Mucosa of stomach (tissue), 1 donor: ENCODE measurements at regions not wholly inside any gene's neighbourhood (a gene's known extent, or its start where the extent isn't known, plus 50 kb on each side); places are given as distances from the start of the nearest gene placed in this dataset.

Experiments used
- H3K27me3 ChIP-seq: one replicate; pipeline ENCODE4 v1.7.0; 2013; ENCODE audit warnings: mild to moderate bottlenecking, low read length; ENCODE audit not compliant: control insufficient read depth, insufficient read depth
- H3K36me3 ChIP-seq: one replicate; pipeline ENCODE4 v1.7.0; 2013; ENCODE audit warnings: low read length; ENCODE audit not compliant: control insufficient read depth, insufficient read depth
- H3K4me1 ChIP-seq: one replicate; pipeline ENCODE4 v1.7.0; 2013; ENCODE audit warnings: mild to moderate bottlenecking, low read length; ENCODE audit not compliant: control insufficient read depth, insufficient read depth
- H3K4me3 ChIP-seq: one replicate; pipeline ENCODE4 v1.7.0; 2013; ENCODE audit warnings: low read length
- H3K9ac ChIP-seq: one replicate; pipeline ENCODE4 v1.7.0; 2013; ENCODE audit warnings: mild to moderate bottlenecking, low read length, moderate library complexity
- H3K9me3 ChIP-seq: one replicate; pipeline ENCODE4 v1.7.0; 2013; ENCODE audit warnings: mild to moderate bottlenecking, low read length, moderate library complexity; ENCODE audit not compliant: control insufficient read depth
- donor health status: Pancreatic carcinoma.

- no peaks in the 10 kb centered on the region for H3K9me3 ChIP-seq
- no peaks in the 10 kb centered on the region for H3K27me3 ChIP-seq
- no peak overlapping the region for H3K4me3 ChIP-seq
- no peaks in the 10 kb centered on the region for H3K36me3 ChIP-seq
- no peaks in the 10 kb centered on the region for H3K4me1 ChIP-seq
- no peak overlapping the region for H3K9ac ChIP-seq
Observed at GRCh38 chr15:46671336-46671735, 1036.5 kb downstream of the SQOR start.

GRCh38 chr15:46672041-46672440 lies 1037.2 kb downstream of the SQOR start:
- no peak overlapping the region for H3K9ac ChIP-seq
- H3K4me1 ChIP-seq = no peaks in the 10 kb centered on the region
- no peaks in the 10 kb centered on the region for H3K27me3 ChIP-seq
- no peak overlapping the region for H3K4me3 ChIP-seq
- H3K9me3 ChIP-seq = no peaks in the 10 kb centered on the region
- no peaks in the 10 kb centered on the region for H3K36me3 ChIP-seq

GRCh38 chr15:46676233-46677206 lies 1040.8 kb upstream of the SEMA6D start:
- H3K9me3 ChIP-seq = no peaks in the 10 kb centered on the region
- H3K27me3 ChIP-seq = no peaks in the 10 kb centered on the region
- no peaks in the 10 kb centered on the region for H3K36me3 ChIP-seq
- H3K9ac ChIP-seq = no peak overlapping the region
- H3K4me1 ChIP-seq = no peaks in the 10 kb centered on the region
- no peak overlapping the region for H3K4me3 ChIP-seq

- no peaks in the 10 kb centered on the region for H3K9me3 ChIP-seq
- no peaks in the 10 kb centered on the region for H3K36me3 ChIP-seq
- no peaks in the 10 kb centered on the region for H3K4me1 ChIP-seq
- no peaks in the 10 kb centered on the region for H3K27me3 ChIP-seq
- no peak overlapping the region for H3K9ac ChIP-seq
- H3K4me3 ChIP-seq = no peak overlapping the region
Observed at GRCh38 chr15:46677491-46677890, 1039.8 kb upstream of the SEMA6D start.

- no peaks in the 10 kb centered on the region for H3K4me1 ChIP-seq
- H3K36me3 ChIP-seq = no peaks in the 10 kb centered on the region
- no peak overlapping the region for H3K9ac ChIP-seq
- no peaks in the 10 kb centered on the region for H3K9me3 ChIP-seq
- H3K4me3 ChIP-seq = no peak overlapping the region
- H3K27me3 ChIP-seq = no peaks in the 10 kb centered on the region
Observed at GRCh38 chr15:46681901-46682300, 1035.4 kb upstream of the SEMA6D start.

- Histone ChIP-seq H3K27me3 (no peaks in the 10 kb centered on the region), H3K4me3 (no peak overlapping the region), H3K4me1 (no peaks in the 10 kb centered on the region), H3K9me3 (no peaks in the 10 kb centered on the region), H3K9ac (no peak overlapping the region), H3K36me3 (no peaks in the 10 kb centered on the region)
Observed at GRCh38 chr15:46682969-46683791, 1034.1 kb upstream of the SEMA6D start.

- no peaks in the 10 kb centered on the region for H3K4me1 ChIP-seq
- no peaks in the 10 kb centered on the region for H3K27me3 ChIP-seq
- no peak overlapping the region for H3K4me3 ChIP-seq
- no peaks in the 10 kb centered on the region for H3K9me3 ChIP-seq
- H3K9ac ChIP-seq = no peak overlapping the region
- H3K36me3 ChIP-seq = no peaks in the 10 kb centered on the region
Observed at GRCh38 chr15:46685096-46685495, 1032.2 kb upstream of the SEMA6D start.

- Histone ChIP-seq H3K36me3 (no peaks in the 10 kb centered on the region), H3K9ac (no peak overlapping the region), H3K9me3 (no peaks in the 10 kb centered on the region), H3K4me1 (no peaks in the 10 kb centered on the region), H3K27me3 (no peaks in the 10 kb centered on the region), H3K4me3 (no peak overlapping the region)
Observed at GRCh38 chr15:46685681-46686080, 1031.6 kb upstream of the SEMA6D start.

- Histone ChIP-seq H3K9ac (no peak overlapping the region), H3K27me3 (no peaks in the 10 kb centered on the region), H3K36me3 (no peaks in the 10 kb centered on the region), H3K4me1 (no peaks in the 10 kb centered on the region), H3K9me3 (no peaks in the 10 kb centered on the region), H3K4me3 (no peak overlapping the region)
Observed at GRCh38 chr15:46696281-46696680, 1021.0 kb upstream of the SEMA6D start.

- Histone ChIP-seq H3K36me3 (no peaks in the 10 kb centered on the region), H3K4me3 (no peak overlapping the region), H3K9ac (no peak overlapping the region), H3K4me1 (no peaks in the 10 kb centered on the region), H3K27me3 (no peaks in the 10 kb centered on the region), H3K9me3 (no peaks in the 10 kb centered on the region)
Observed at GRCh38 chr15:46701346-46701745, 1016.0 kb upstream of the SEMA6D start.

- H3K27me3 ChIP-seq = no peaks in the 10 kb centered on the region
- no peak overlapping the region for H3K9ac ChIP-seq
- H3K36me3 ChIP-seq = no peaks in the 10 kb centered on the region
- no peaks in the 10 kb centered on the region for H3K9me3 ChIP-seq
- no peak overlapping the region for H3K4me3 ChIP-seq
- no peaks in the 10 kb centered on the region for H3K4me1 ChIP-seq
Observed at GRCh38 chr15:46701896-46702295, 1015.4 kb upstream of the SEMA6D start.
